Activated CD8-positive, alpha-beta memory T cell treated with anti-CD3 and anti-CD28 coated beads, Interleukin-2, amount 50 U/mL, for 48 hours (primary cell): ENCODE measurements at regions not wholly inside any gene's neighbourhood (a gene's known extent, or its start where the extent isn't known, plus 50 kb on each side); places are given as distances from the start of the nearest gene placed in this dataset.

Experiments used
- DNase-seq: peaks from one replicate; pipeline ENCODE4 v3.0.0-alpha.2; 2020

GRCh38 chr4:24722026-24722568 is 73.3 kb upstream of the SOD3 start:
- no peak for DNase-seq

- no peak for DNase-seq
These were observed 67.8 kb upstream of the SOD3 start for GRCh38 chr4:24727390-24728224.

GRCh38 chr4:24729119-24729730 is 66.1 kb upstream of the SOD3 start:
- no peak for DNase-seq

- DNase-seq, result no peak
These were observed 64.9 kb upstream of the SOD3 start for GRCh38 chr4:24730256-24731001.

- DNase-seq, result no peak
These were observed 63.9 kb upstream of the SOD3 start for GRCh38 chr4:24731448-24731847.

GRCh38 chr4:24734511-24734910 is 60.9 kb upstream of the SOD3 start:
- no peak for DNase-seq

GRCh38 chr4:24736066-24736465 is 59.3 kb upstream of the SOD3 start:
- DNase-seq, result no peak

GRCh38 chr4:24741910-24742309 is 53.5 kb upstream of the SOD3 start:
- no peak for DNase-seq

- no peak for DNase-seq
These were observed 53.0 kb upstream of the SOD3 start for GRCh38 chr4:24742335-24742734.

- DNase-seq, result no peak
These were observed 52.6 kb upstream of the SOD3 start for GRCh38 chr4:24742773-24743172.

- no peak for DNase-seq
These were observed 52.2 kb upstream of the SOD3 start for GRCh38 chr4:24743206-24743605.

GRCh38 chr4:24743927-24744326 is 51.4 kb upstream of the SOD3 start:
- no peak for DNase-seq

GRCh38 chr4:24745172-24745895 is 50.0 kb upstream of the SOD3 start:
- no peak for DNase-seq
